Loucy (cell line): ENCODE measurements at regions not wholly inside any gene's neighbourhood (a gene's known extent, or its start where the extent isn't known, plus 50 kb on each side); places are given as distances from the start of the nearest gene placed in this dataset.

Experiments used
- H2AFZ ChIP-seq: fragments of 200-600 bp; sonication (generic); 2 replicates; pipeline ENCODE4 v1.6.0; 2016; ENCODE audit warnings: antibody characterized with exemption, mild to moderate bottlenecking, low read length, moderate library complexity
- H3F3A ChIP-seq: fragments of 200-600 bp; 2 replicates; pipeline ENCODE4 v1.6.0; 2016; ENCODE audit warnings: antibody characterized with exemption, low read depth, mild to moderate bottlenecking
- H3K27me3 ChIP-seq: fragments of 200-600 bp; sonication (generic); 2 replicates; pipeline ENCODE4 v1.6.1; 2014; ENCODE audit warnings: low read length, mild to moderate bottlenecking; ENCODE audit not compliant: insufficient read depth, poor library complexity, severe bottlenecking
- H3K36me3 ChIP-seq: fragments of 200-600 bp; sonication (generic); 2 replicates; pipeline ENCODE4 v1.6.1; 2016; ENCODE audit warnings: low read length; ENCODE audit not compliant: insufficient read depth
- H3K4me1 ChIP-seq: fragments of 200-600 bp; sonication (generic); 2 replicates; pipeline ENCODE4 v1.5.1; 2014; ENCODE audit warnings: low read length, mild to moderate bottlenecking; ENCODE audit not compliant: insufficient read depth, poor library complexity, severe bottlenecking
- H3K4me2 ChIP-seq: fragments of 200-600 bp; sonication (generic); 2 replicates; pipeline ENCODE4 v1.6.0; 2014; ENCODE audit warnings: antibody characterized with exemption, low read length, low read depth, mild to moderate bottlenecking; ENCODE audit not compliant: poor library complexity, severe bottlenecking
- H3K4me3 ChIP-seq: fragments of 200-600 bp; sonication (generic); 2 replicates; pipeline ENCODE4 v1.5.1; 2014; ENCODE audit warnings: low read length, mild to moderate bottlenecking, mixed read lengths; ENCODE audit not compliant: poor library complexity, severe bottlenecking
- H3K79me2 ChIP-seq: fragments of 200-600 bp; sonication (generic); 2 replicates; pipeline ENCODE4 v1.6.1; 2014; ENCODE audit warnings: low read length; ENCODE audit not compliant: insufficient read depth
- H3K9ac ChIP-seq: fragments of 200-600 bp; sonication (generic); 2 replicates; pipeline ENCODE4 v1.6.0; 2014; ENCODE audit warnings: mild to moderate bottlenecking, low read depth, low read length, moderate library complexity; ENCODE audit not compliant: poor library complexity, severe bottlenecking
- H3K9me2 ChIP-seq: fragments of 200-600 bp; sonication (generic); replicated peaks from 2 replicates; pipeline ENCODE4 v1.6.1; 2016; ENCODE audit warnings: low read depth, low read length, mixed read lengths
- H3K9me3 ChIP-seq: fragments of 200-600 bp; sonication (generic); 2 replicates; pipeline ENCODE4 v1.6.1; 2014; ENCODE audit warnings: mild to moderate bottlenecking, antibody characterized with exemption, low read length, low read depth; ENCODE audit not compliant: insufficient read depth
- H4K20me1 ChIP-seq: fragments of 200-600 bp; sonication (generic); 2 replicates; pipeline ENCODE4 v1.6.0; 2014; ENCODE audit warnings: antibody characterized with exemption, low read length, mild to moderate bottlenecking; ENCODE audit not compliant: insufficient read depth, poor library complexity, severe bottlenecking
- CTCF ChIP-seq: fragments of 200-600 bp; sonication (generic); conservative IDR thresholded peaks from 2 replicates; pipeline ENCODE4 v1.5.1; 2014; ENCODE audit warnings: mild to moderate bottlenecking, antibody characterized with exemption, low read length
- EZH2phosphoT487 ChIP-seq: fragments of 200-600 bp; IDR thresholded peaks from 2 replicates; pipeline ENCODE4 v1.6.1; 2018; ENCODE audit warnings: antibody characterized with exemption, mild to moderate bottlenecking, moderate library complexity, borderline replicate concordance

GRCh38 chr10:131586958-131587357 is 275.4 kb upstream of the TCERG1L start:
- H3K9me3 ChIP-seq, result peaks cover 4% of the 10 kb centered on the region; the same call in 1 of the 2 replicates
- H3K36me3 ChIP-seq, result no peaks in the 10 kb centered on the region
- H3F3A ChIP-seq, result no peaks in the 10 kb centered on the region
- H2AFZ ChIP-seq, result no peak overlapping the region
- no peaks in the 10 kb centered on the region for H3K4me1 ChIP-seq
- TF ChIP-seq CTCF (no peak), EZH2phosphoT487 (no peak)
- H3K27me3 ChIP-seq, result no peaks in the 10 kb centered on the region
- no peak overlapping the region for H3K4me2 ChIP-seq
- no peaks in the 10 kb centered on the region for H4K20me1 ChIP-seq
- H3K4me3 ChIP-seq, result no peak overlapping the region
- no peaks in the 10 kb centered on the region for H3K9me2 ChIP-seq
- H3K79me2 ChIP-seq, result no peaks in the 10 kb centered on the region
- H3K9ac ChIP-seq, result no peak overlapping the region

GRCh38 chr10:131587976-131588680 is 276.6 kb upstream of the TCERG1L start:
- no peaks in the 10 kb centered on the region for H3F3A ChIP-seq
- no peak for TF ChIP-seq EZH2phosphoT487
- no peak for TF ChIP-seq CTCF

GRCh38 chr10:131588704-131589220 is 277.2 kb upstream of the TCERG1L start:
- Histone ChIP-seq H3K9me3 (peaks cover 4% of the 10 kb centered on the region; the same call in 1 of the 2 replicates), H3K79me2 (no peaks in the 10 kb centered on the region), H3K9ac (no peak overlapping the region), H3K36me3 (no peaks in the 10 kb centered on the region), H3K4me1 (no peaks in the 10 kb centered on the region), H2AFZ (no peak overlapping the region), H4K20me1 (no peaks in the 10 kb centered on the region), H3K9me2 (no peaks in the 10 kb centered on the region), H3K27me3 (no peaks in the 10 kb centered on the region), H3F3A (no peaks in the 10 kb centered on the region), H3K4me3 (no peak overlapping the region), H3K4me2 (no peak overlapping the region)
- TF ChIP-seq CTCF, result no peak
- TF ChIP-seq EZH2phosphoT487, result no peak

More at GRCh38 chr10:131587976-131588680, 276.6 kb upstream of the TCERG1L start:
- Histone ChIP-seq H3K36me3 (no peaks in the 10 kb centered on the region), H3K4me1 (no peaks in the 10 kb centered on the region), H3K9me2 (no peaks in the 10 kb centered on the region), H3K27me3 (no peaks in the 10 kb centered on the region), H3K79me2 (no peaks in the 10 kb centered on the region), H4K20me1 (no peaks in the 10 kb centered on the region), H3K4me2 (no peak overlapping the region), H3K4me3 (no peak overlapping the region), H3K9ac (no peak overlapping the region), H2AFZ (no peak overlapping the region), H3K9me3 (peaks cover 4% of the 10 kb centered on the region; the same call in 1 of the 2 replicates)
